ENCODE measurements at regions not wholly inside any gene's neighbourhood (a gene's known extent, or its start where the extent isn't known, plus 50 kb on each side); places are given as distances from the start of the nearest gene placed in this dataset.

DNA sequence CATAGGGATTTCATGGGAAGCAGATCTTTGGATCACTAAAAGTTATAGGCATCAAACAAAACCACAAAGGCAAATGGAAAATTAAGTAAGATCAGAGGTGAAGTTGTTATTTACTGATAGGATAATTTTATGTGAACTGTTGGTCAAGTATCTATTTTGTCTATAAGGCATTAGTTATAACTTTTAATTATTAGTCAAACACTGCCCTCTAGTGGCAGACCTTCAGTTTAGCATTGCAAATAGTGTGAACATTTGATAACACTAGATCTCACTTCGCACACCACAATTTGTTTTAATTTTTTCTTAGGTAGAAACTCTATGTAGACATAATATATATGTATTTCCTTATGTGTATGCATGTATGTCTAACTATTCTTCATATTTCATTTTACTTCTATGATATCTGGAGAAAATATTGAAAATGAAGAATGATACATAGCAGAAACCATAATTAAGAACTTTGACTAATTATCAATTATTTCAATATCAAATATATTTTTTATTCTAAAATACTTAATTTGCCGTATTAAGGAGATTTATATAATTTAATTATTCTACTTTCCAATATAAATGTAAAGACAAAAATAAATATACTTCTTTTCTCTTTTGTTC, 214.5 kb upstream of the TACR3 start:
- TF ChIP-seq POLR2AphosphoS5 (IDR thresholded peaks at IDR 0.05; ENCODE audit: insufficient read depth in 1 of 2, low read depth in 1 of 2) = no peak
- TF ChIP-seq, protein P1, sequence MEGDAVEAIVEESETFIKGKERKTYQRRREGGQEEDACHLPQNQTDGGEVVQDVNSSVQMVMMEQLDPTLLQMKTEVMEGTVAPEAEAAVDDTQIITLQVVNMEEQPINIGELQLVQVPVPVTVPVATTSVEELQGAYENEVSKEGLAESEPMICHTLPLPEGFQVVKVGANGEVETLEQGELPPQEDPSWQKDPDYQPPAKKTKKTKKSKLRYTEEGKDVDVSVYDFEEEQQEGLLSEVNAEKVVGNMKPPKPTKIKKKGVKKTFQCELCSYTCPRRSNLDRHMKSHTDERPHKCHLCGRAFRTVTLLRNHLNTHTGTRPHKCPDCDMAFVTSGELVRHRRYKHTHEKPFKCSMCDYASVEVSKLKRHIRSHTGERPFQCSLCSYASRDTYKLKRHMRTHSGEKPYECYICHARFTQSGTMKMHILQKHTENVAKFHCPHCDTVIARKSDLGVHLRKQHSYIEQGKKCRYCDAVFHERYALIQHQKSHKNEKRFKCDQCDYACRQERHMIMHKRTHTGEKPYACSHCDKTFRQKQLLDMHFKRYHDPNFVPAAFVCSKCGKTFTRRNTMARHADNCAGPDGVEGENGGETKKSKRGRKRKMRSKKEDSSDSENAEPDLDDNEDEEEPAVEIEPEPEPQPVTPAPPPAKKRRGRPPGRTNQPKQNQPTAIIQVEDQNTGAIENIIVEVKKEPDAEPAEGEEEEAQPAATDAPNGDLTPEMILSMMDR (IDR thresholded peaks at IDR 0.05) = peak in 1 of 3 experiments; percentile 28
- no peak for TF ChIP-seq POLR2A (IDR thresholded peaks at IDR 0.05)
